ENCODE measurements at regions not wholly inside any gene's neighbourhood (a gene's known extent, or its start where the extent isn't known, plus 50 kb on each side); places are given as distances from the start of the nearest gene placed in this dataset.

DNA sequence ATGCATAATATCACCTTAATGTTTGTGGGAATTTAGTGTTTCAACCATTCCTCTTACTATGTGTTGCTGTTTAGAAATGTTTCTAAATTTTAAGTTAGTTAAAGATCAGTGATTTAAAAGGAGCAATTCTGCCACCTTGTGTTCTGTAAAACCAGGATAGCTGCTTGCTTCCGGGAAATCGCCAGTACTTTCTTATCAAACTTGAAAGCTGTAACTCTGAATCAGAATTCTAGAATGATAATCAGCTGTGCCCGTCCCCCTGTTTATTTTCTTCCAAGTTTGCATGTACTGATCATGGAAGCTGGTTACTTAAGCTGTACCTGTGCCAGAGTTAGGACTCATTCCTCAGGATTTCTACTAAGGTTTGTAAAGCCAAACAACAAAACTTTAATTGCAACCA, 656.4 kb downstream of the LTN1 start:
- TF ChIP-seq, protein P1, sequence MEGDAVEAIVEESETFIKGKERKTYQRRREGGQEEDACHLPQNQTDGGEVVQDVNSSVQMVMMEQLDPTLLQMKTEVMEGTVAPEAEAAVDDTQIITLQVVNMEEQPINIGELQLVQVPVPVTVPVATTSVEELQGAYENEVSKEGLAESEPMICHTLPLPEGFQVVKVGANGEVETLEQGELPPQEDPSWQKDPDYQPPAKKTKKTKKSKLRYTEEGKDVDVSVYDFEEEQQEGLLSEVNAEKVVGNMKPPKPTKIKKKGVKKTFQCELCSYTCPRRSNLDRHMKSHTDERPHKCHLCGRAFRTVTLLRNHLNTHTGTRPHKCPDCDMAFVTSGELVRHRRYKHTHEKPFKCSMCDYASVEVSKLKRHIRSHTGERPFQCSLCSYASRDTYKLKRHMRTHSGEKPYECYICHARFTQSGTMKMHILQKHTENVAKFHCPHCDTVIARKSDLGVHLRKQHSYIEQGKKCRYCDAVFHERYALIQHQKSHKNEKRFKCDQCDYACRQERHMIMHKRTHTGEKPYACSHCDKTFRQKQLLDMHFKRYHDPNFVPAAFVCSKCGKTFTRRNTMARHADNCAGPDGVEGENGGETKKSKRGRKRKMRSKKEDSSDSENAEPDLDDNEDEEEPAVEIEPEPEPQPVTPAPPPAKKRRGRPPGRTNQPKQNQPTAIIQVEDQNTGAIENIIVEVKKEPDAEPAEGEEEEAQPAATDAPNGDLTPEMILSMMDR (IDR thresholded peaks at IDR 0.05) = peak; percentile 28 to 81 (median 60)
- TF ChIP-seq POLR2A (IDR thresholded peaks at IDR 0.05) (no peak), POLR2AphosphoS5 (IDR thresholded peaks at IDR 0.05) (peak; percentile 72), EP300 (IDR thresholded peaks at IDR 0.05) (no peak)
